ENCODE measurements at regions not wholly inside any gene's neighbourhood (a gene's known extent, or its start where the extent isn't known, plus 50 kb on each side); places are given as distances from the start of the nearest gene placed in this dataset.

DNA sequence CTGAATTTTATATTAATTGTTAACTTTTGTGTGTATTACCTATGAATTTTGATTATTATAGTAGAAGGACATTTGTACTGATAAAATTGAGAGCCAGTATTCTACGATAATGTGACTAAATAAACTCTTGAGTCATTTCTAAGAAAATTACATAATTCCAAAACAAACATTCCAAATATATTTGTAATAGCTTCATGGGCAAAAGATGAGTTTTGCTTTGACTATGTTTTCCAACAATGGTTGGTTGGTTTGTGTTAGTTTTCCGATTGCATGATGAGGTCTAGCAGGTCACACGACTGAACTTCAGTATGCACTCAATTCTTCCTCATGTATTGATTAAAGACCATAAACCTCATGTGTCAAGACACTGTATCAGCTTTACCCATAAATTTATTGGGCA, 71.7 kb upstream of the WDR75 start:
- TF ChIP-seq CTCF (IDR thresholded peaks at IDR 0.05): no peak
- Mint-ChIP-seq H3K36me3 (ENCODE audit: low read depth) (no peaks in the 10 kb centered on the region), H3K4me1 (ENCODE audit: low read depth) (peaks cover 42% of the 10 kb centered on the region), H3K4me3 (ENCODE audit: unreplicated experiment) (no peak overlapping the region), H3K27ac (ENCODE audit: unreplicated experiment) (no peak overlapping the region), H3K9me3 (ENCODE audit: low read depth) (peaks cover 8% of the 10 kb centered on the region), H3K27me3 (ENCODE audit: low read depth) (no peaks in the 10 kb centered on the region)
- DNase-seq (ENCODE audit: low spot score): no peak

DNA sequence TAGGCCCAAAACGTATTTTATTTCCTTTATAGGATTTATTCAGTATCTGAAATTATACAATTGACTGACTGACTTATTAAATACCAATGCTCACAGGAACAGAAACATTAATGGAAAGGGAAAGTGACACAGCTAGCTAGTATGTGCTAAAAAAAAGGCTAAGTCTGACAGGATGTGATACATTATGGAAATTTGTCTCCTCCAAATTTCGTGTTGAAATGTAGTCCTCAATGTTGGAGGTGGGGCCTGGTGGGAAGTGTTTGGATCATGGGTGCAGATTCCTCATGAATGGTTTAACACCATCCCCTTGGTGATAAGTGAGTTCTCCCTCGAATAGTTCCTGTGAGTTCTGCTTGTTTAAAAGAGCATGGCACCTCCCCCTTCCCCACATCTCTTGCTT, 70.6 kb upstream of the WDR75 start:
- TF ChIP-seq CTCF (IDR thresholded peaks at IDR 0.05): no peak
- H3K4me1 Mint-ChIP-seq (ENCODE audit: low read depth): peaks cover 48% of the 10 kb centered on the region
- H3K27ac Mint-ChIP-seq (ENCODE audit: unreplicated experiment): no peak overlapping the region
- H3K27me3 Mint-ChIP-seq (ENCODE audit: low read depth): no peaks in the 10 kb centered on the region
- no peak overlapping the region for H3K4me3 Mint-ChIP-seq (ENCODE audit: unreplicated experiment)
- peaks cover 8% of the 10 kb centered on the region for H3K9me3 Mint-ChIP-seq (ENCODE audit: low read depth)
- no peaks in the 10 kb centered on the region for H3K36me3 Mint-ChIP-seq (ENCODE audit: low read depth)
- no peak for DNase-seq (ENCODE audit: low spot score)

- no peak for TF ChIP-seq CTCF (IDR thresholded peaks at IDR 0.05)
- H3K4me3 Mint-ChIP-seq (ENCODE audit: unreplicated experiment): no peak overlapping the region
- H3K27ac Mint-ChIP-seq (ENCODE audit: unreplicated experiment): peak overlapping the region; percentile 81
- peaks cover 58% of the 10 kb centered on the region for H3K4me1 Mint-ChIP-seq (ENCODE audit: low read depth)
- no peak for DNase-seq (ENCODE audit: low spot score)
- H3K9me3 Mint-ChIP-seq (ENCODE audit: low read depth): no peaks in the 10 kb centered on the region
- H3K27me3 Mint-ChIP-seq (ENCODE audit: low read depth): no peaks in the 10 kb centered on the region
- no peaks in the 10 kb centered on the region for H3K36me3 Mint-ChIP-seq (ENCODE audit: low read depth)
These were observed 68.5 kb upstream of the WDR75 start for GRCh38 chr2:189372688-189373257.

GRCh38 chr2:189374481-189374880, 66.8 kb upstream of the WDR75 start:
- Mint-ChIP-seq H3K4me3 (ENCODE audit: unreplicated experiment) (no peak overlapping the region), H3K36me3 (ENCODE audit: low read depth) (no peaks in the 10 kb centered on the region), H3K27me3 (ENCODE audit: low read depth) (no peaks in the 10 kb centered on the region), H3K9me3 (ENCODE audit: low read depth) (no peaks in the 10 kb centered on the region), H3K4me1 (ENCODE audit: low read depth) (peaks cover 54% of the 10 kb centered on the region), H3K27ac (ENCODE audit: unreplicated experiment) (peak overlapping the region; percentile 49)
- no peak for DNase-seq (ENCODE audit: low spot score)
- TF ChIP-seq CTCF (IDR thresholded peaks at IDR 0.05): no peak

- no peak for TF ChIP-seq CTCF (IDR thresholded peaks at IDR 0.05)
- Mint-ChIP-seq H3K4me3 (ENCODE audit: unreplicated experiment) (no peak overlapping the region), H3K27ac (ENCODE audit: unreplicated experiment) (peak overlapping the region; percentile 46), H3K36me3 (ENCODE audit: low read depth) (no peaks in the 10 kb centered on the region), H3K27me3 (ENCODE audit: low read depth) (no peaks in the 10 kb centered on the region), H3K4me1 (ENCODE audit: low read depth) (peaks cover 64% of the 10 kb centered on the region), H3K9me3 (ENCODE audit: low read depth) (no peaks in the 10 kb centered on the region)
- no peak for DNase-seq (ENCODE audit: low spot score)
These were observed 65.4 kb upstream of the WDR75 start for GRCh38 chr2:189375842-189376241.

All from chondrocyte (in vitro differentiated cells).